PC-9 (cell line): ENCODE measurements at regions not wholly inside any gene's neighbourhood (a gene's known extent, or its start where the extent isn't known, plus 50 kb on each side); places are given as distances from the start of the nearest gene placed in this dataset.

ENCODE experiments used
- BruUV-seq: library from RNA; stranded (reverse); fragments of 400-500 nt; replicated peaks from 2 replicates; lab custom pipeline; 2021; lab: Mats Ljungman, UMichigan
- CTCF ChIA-PET: fragments of 300-600 bp; sonication (Branson Sonifier 250); formaldehyde crosslinking; loops from one replicate; lab custom pipeline; 2022; ENCODE audit warnings: antibody characterized with exemption; lab: Charles Lee
- POLR2A ChIA-PET: fragments of 300-600 bp; sonication (Branson Sonifier 250); formaldehyde crosslinking; loops from one replicate; lab custom pipeline; 2022; ENCODE audit warnings: antibody characterized with exemption; ENCODE audit not compliant: unreplicated experiment; lab: Charles Lee
- DNase-seq, 2 experiments: peaks; one replicate each; pipeline versions ENCODE4 v3.0.0 to v3.0.0-alpha.2; 2015 to 2022; ENCODE audit warnings: mixed read lengths in 1 of 2
- H2AFZ ChIP-seq: fragments of 200-600 bp; sonication (generic); 2 replicates; pipeline ENCODE4 v1.8.1; 2017; ENCODE audit warnings: antibody characterized with exemption
- H3F3A ChIP-seq: fragments of 200-600 bp; sonication (generic); 2 replicates; pipeline ENCODE4 v1.8.1; 2017; ENCODE audit warnings: antibody characterized with exemption, mild to moderate bottlenecking, low read depth; ENCODE audit not compliant: insufficient read depth
- H3K27ac ChIP-seq: fragments of 200-600 bp; sonication (generic); 2 replicates; pipeline ENCODE4 v1.6.1; 2016; ENCODE audit warnings: mixed run types
- H3K27me3 ChIP-seq: fragments of 200-600 bp; sonication (generic); 2 replicates; pipeline ENCODE4 v1.6.1; 2016; ENCODE audit warnings: low read depth, mixed run types; ENCODE audit not compliant: insufficient read depth
- H3K36me3 ChIP-seq: fragments of 200-600 bp; sonication (generic); 2 replicates; pipeline ENCODE4 v1.6.1; 2016; ENCODE audit warnings: low read depth, mixed run types
- H3K4me1 ChIP-seq: fragments of 200-600 bp; sonication (generic); replicated peaks from 2 replicates; pipeline ENCODE4 v1.6.1; 2016; ENCODE audit warnings: mixed run types; ENCODE audit not compliant: insufficient read depth
- H3K4me2 ChIP-seq: fragments of 200-600 bp; sonication (generic); 2 replicates; pipeline ENCODE4 v1.6.1; 2017; ENCODE audit warnings: mixed run types
- H3K4me3 ChIP-seq: fragments of 200-600 bp; sonication (generic); 2 replicates; pipeline ENCODE4 v1.6.1; 2016; ENCODE audit warnings: mixed run types
- H3K79me2 ChIP-seq: fragments of 200-600 bp; sonication (generic); 2 replicates; pipeline ENCODE4 v1.6.1; 2017; ENCODE audit warnings: low read depth, mixed run types
- H3K9me2 ChIP-seq: fragments of 200-600 bp; sonication (generic); 2 replicates; pipeline ENCODE4 v1.8.1; 2017; ENCODE audit warnings: mild to moderate bottlenecking; ENCODE audit not compliant: insufficient read depth
- H3K9me3 ChIP-seq: fragments of 200-600 bp; sonication (generic); 2 replicates; pipeline ENCODE4 v1.8.1; 2016; ENCODE audit warnings: low read depth; ENCODE audit not compliant: insufficient read depth
- H4K20me1 ChIP-seq: fragments of 200-600 bp; sonication (generic); 2 replicates; pipeline ENCODE4 v1.8.1; 2017; ENCODE audit not compliant: insufficient read depth
- EZH2 ChIP-seq: fragments of 200-600 bp; sonication (generic); IDR thresholded peaks from 2 replicates; pipeline ENCODE4 v1.8.0; 2017; ENCODE audit warnings: antibody characterized with exemption, low read depth
- intact Hi-C: fragments of 100-400 bp; cut with micrococcal nuclease; formaldehyde crosslinking; loops from one replicate; pipeline ENCODE4 v1.10.0; 2022; ENCODE audit not compliant: unreplicated experiment
- TF ChIP-seq, protein P1 (sequence below): fragments of 200-600 bp; sonication (generic); conservative IDR thresholded peaks from 2 replicates; pipeline ENCODE4 v1.6.1; 2017; ENCODE audit warnings: mixed run types, antibody characterized with exemption, mild to moderate bottlenecking, moderate library complexity

DNA sequence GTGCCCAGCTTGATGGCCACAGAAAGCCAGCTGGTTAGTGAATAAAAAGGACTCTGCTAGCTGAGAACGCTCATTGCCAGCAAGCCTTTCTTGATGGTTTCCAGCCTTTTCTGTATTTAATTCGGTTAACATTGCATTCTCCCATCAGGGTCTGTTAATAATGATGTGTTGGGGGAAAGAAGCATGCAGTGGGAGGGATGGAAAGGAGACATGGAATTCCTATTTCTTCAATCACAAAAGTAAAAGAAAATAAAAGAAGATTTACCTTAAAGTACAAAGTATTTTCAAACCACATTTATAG lies 141.9 kb upstream of the RBBP8 start:
- Histone ChIP-seq H2AFZ (no peak overlapping the region), H3K4me1 (no peaks in the 10 kb centered on the region), H4K20me1 (no peaks in the 10 kb centered on the region), H3K4me2 (no peak overlapping the region), H3K4me3 (no peak overlapping the region), H3K27ac (no peak overlapping the region), H3K79me2 (no peaks in the 10 kb centered on the region), H3K9me2 (no peaks in the 10 kb centered on the region), H3K27me3 (no peaks in the 10 kb centered on the region), H3K9me3 (no peaks in the 10 kb centered on the region), H3K36me3 (no peaks in the 10 kb centered on the region), H3F3A (no peaks in the 10 kb centered on the region)
- POLR2A ChIA-PET: no interaction called here
- BruUV-seq: no TSS peak
- no peak for DNase-seq
- intact Hi-C loops: no loop called here
- CTCF ChIA-PET: no interaction called here
- TF ChIP-seq EZH2: no peak
- TF ChIP-seq, protein P1, sequence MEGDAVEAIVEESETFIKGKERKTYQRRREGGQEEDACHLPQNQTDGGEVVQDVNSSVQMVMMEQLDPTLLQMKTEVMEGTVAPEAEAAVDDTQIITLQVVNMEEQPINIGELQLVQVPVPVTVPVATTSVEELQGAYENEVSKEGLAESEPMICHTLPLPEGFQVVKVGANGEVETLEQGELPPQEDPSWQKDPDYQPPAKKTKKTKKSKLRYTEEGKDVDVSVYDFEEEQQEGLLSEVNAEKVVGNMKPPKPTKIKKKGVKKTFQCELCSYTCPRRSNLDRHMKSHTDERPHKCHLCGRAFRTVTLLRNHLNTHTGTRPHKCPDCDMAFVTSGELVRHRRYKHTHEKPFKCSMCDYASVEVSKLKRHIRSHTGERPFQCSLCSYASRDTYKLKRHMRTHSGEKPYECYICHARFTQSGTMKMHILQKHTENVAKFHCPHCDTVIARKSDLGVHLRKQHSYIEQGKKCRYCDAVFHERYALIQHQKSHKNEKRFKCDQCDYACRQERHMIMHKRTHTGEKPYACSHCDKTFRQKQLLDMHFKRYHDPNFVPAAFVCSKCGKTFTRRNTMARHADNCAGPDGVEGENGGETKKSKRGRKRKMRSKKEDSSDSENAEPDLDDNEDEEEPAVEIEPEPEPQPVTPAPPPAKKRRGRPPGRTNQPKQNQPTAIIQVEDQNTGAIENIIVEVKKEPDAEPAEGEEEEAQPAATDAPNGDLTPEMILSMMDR: no peak

DNA sequence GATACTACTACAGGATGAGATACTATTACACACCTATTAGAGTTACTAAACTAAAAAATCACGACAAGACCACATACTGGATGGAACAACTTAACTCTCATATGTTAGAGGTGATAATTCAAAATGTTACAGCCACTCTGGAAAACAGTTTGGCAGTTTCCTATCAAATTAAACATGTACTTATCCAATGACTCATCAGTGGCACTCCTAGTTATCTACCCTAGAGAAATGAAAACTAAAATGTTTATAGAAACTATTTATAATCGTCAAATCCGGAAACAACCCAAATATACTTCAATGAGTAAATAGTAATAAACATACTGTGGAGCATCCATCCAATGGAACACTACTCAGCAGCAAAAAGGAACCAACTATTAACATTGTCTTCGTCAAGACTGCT lies 137.0 kb upstream of the RBBP8 start:
- ChIA-PET CTCF (no interaction called here), POLR2A (no interaction called here)
- H4K20me1 ChIP-seq: no peaks in the 10 kb centered on the region
- TF ChIP-seq, protein P1: no peak
- no peak for TF ChIP-seq EZH2
- intact Hi-C loops: loop anchor here (5.0 kb wide), 2 partner anchors 186 to 224 kb away; no protein-coding TSS in a partner anchor
- H3K4me2 ChIP-seq: no peak overlapping the region
- H3K27me3 ChIP-seq: no peaks in the 10 kb centered on the region
- H3K4me1 ChIP-seq: no peaks in the 10 kb centered on the region
- H3F3A ChIP-seq: no peaks in the 10 kb centered on the region
- no peaks in the 10 kb centered on the region for H3K36me3 ChIP-seq
- no peaks in the 10 kb centered on the region for H3K9me3 ChIP-seq
- no peak overlapping the region for H2AFZ ChIP-seq
- H3K4me3 ChIP-seq: no peak overlapping the region
- BruUV-seq: no TSS peak
- H3K9me2 ChIP-seq: no peaks in the 10 kb centered on the region
- H3K27ac ChIP-seq: no peak overlapping the region
- DNase-seq: no peak
- H3K79me2 ChIP-seq: no peaks in the 10 kb centered on the region

GRCh38 chr18:22800551-22800951 lies 132.6 kb upstream of the RBBP8 start:
- Histone ChIP-seq H3F3A (no peaks in the 10 kb centered on the region), H3K9me2 (no peaks in the 10 kb centered on the region), H4K20me1 (no peaks in the 10 kb centered on the region), H3K4me3 (no peak overlapping the region), H2AFZ (no peak overlapping the region), H3K4me2 (no peak overlapping the region), H3K79me2 (no peaks in the 10 kb centered on the region), H3K27ac (no peak overlapping the region), H3K36me3 (no peaks in the 10 kb centered on the region), H3K9me3 (no peaks in the 10 kb centered on the region), H3K27me3 (no peaks in the 10 kb centered on the region), H3K4me1 (no peaks in the 10 kb centered on the region)
- ChIA-PET CTCF (interaction anchor here (0.6 kb wide), 1 partner anchor 610 kb away, joined by 3 read pairs; no protein-coding TSS in a partner anchor), POLR2A (interaction anchor here (0.7 kb wide), 1 partner anchor 708 kb away, joined by 7 read pairs; no protein-coding TSS in a partner anchor)
- TF ChIP-seq EZH2: no peak
- TF ChIP-seq, protein P1: no peak
- no peak for DNase-seq
- intact Hi-C loops: no loop called here
- no TSS peak for BruUV-seq
